DOHH2 (cell line): ENCODE measurements at regions not wholly inside any gene's neighbourhood (a gene's known extent, or its start where the extent isn't known, plus 50 kb on each side); places are given as distances from the start of the nearest gene placed in this dataset.

ENCODE experiments used
- EZH2phosphoT487 ChIP-seq: fragments of 200-600 bp; sonication (generic); IDR thresholded peaks from 2 replicates; pipeline ENCODE4 v1.6.1; 2017; ENCODE audit warnings: borderline replicate concordance, mild to moderate bottlenecking, antibody characterized with exemption, low read length, moderate library complexity, mixed read lengths
- TF ChIP-seq, protein P1 (sequence below): fragments of 200-600 bp; sonication (generic); IDR thresholded peaks from one replicate; pipeline ENCODE4 v1.5.1; 2014; ENCODE audit warnings: antibody characterized with exemption, mild to moderate bottlenecking, low read depth, low read length; ENCODE audit not compliant: poor library complexity, severe bottlenecking

DNA sequence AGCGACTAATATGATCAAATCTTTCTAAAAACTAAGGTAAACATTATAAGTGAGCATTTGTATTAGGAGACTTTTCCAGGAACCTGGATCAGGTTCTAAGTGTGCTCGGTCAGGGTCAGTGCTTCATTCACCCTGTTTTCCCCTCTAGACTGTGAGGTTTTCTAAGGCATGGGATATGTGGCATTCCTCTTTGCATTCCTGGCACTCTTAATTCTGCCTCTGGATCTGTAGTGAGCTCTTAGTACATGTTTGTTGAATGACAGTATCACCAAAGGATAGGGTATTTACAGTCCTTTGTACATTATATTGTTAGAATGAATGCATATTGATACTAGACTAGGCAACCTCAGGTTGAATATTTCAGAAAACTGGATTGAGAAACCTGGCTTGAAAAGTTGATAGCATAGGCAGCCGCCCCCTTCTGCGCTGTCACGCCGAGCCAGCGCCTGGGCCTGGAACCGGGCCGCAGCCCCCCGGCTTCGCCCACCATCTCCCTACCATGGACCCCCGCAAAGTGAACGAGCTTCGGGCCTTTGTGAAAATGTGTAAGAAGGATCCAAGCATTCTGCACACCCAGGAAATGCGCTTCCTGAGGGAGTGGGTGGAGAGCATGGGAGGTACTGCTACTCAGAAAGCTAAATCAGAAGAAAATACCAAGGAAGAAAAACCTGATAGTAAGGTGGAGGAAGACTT is 156.5 kb downstream of the KCNRG start:
- TF ChIP-seq, protein P1, sequence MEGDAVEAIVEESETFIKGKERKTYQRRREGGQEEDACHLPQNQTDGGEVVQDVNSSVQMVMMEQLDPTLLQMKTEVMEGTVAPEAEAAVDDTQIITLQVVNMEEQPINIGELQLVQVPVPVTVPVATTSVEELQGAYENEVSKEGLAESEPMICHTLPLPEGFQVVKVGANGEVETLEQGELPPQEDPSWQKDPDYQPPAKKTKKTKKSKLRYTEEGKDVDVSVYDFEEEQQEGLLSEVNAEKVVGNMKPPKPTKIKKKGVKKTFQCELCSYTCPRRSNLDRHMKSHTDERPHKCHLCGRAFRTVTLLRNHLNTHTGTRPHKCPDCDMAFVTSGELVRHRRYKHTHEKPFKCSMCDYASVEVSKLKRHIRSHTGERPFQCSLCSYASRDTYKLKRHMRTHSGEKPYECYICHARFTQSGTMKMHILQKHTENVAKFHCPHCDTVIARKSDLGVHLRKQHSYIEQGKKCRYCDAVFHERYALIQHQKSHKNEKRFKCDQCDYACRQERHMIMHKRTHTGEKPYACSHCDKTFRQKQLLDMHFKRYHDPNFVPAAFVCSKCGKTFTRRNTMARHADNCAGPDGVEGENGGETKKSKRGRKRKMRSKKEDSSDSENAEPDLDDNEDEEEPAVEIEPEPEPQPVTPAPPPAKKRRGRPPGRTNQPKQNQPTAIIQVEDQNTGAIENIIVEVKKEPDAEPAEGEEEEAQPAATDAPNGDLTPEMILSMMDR: no peak
- TF ChIP-seq EZH2phosphoT487: no peak
